Caco-2 (cell line): ENCODE measurements at regions not wholly inside any gene's neighbourhood (a gene's known extent, or its start where the extent isn't known, plus 50 kb on each side); places are given as distances from the start of the nearest gene placed in this dataset.

Experiments used
- BruUV-seq: library from RNA; stranded (reverse); fragments of 400-500 nt; replicated peaks from 2 replicates; lab custom pipeline; 2021; lab: Mats Ljungman, UMichigan
- CTCF ChIA-PET: fragments of 300-600 bp; sonication (Branson Sonifier 250); formaldehyde crosslinking; loops from one replicate; lab custom pipeline; 2022; ENCODE audit warnings: antibody characterized with exemption; lab: Charles Lee
- POLR2A ChIA-PET: fragments of 300-600 bp; sonication (Branson Sonifier 250); formaldehyde crosslinking; loops from one replicate; lab custom pipeline; 2022; ENCODE audit warnings: antibody characterized with exemption; lab: Charles Lee
- DNase-seq, 2 experiments: peaks; one replicate each; pipeline versions ENCODE4 v3.0.0 to v3.0.0-alpha.2; 2020 to 2022
- H3K27me3 ChIP-seq: replicated peaks from 2 replicates; pipeline ENCODE4 v1.6.0; 2011; ENCODE audit warnings: low read length; ENCODE audit not compliant: control insufficient read depth, insufficient read depth
- H3K36me3 ChIP-seq: 2 replicates; pipeline ENCODE4 v1.5.1; 2011; ENCODE audit warnings: low read length; ENCODE audit not compliant: control insufficient read depth, insufficient read depth
- H3K4me1 ChIP-seq: fragments of 250-450 bp; sonication (Bioruptor Pico); 2 replicates; pipeline ENCODE4 v1.5.1; 2020; ENCODE audit warnings: mild to moderate bottlenecking
- H3K4me3 ChIP-seq: 2 replicates; pipeline ENCODE4 v1.5.1; 2011; ENCODE audit warnings: low read depth, mild to moderate bottlenecking, control low read depth, low read length
- H3K9me3 ChIP-seq: fragments of 250-450 bp; sonication (Bioruptor Pico); 2 replicates; pipeline ENCODE4 v1.5.1; 2020; ENCODE audit warnings: mild to moderate bottlenecking, moderate library complexity
- H3K27ac Mint-ChIP-seq: one replicate; pipeline ENCODE4 v1.8.0; 2022; ENCODE audit warnings: mixed read lengths; ENCODE audit not compliant: unreplicated experiment
- H3K27me3 Mint-ChIP-seq: one replicate; pipeline ENCODE4 v1.8.0; 2022; ENCODE audit warnings: mixed read lengths; ENCODE audit not compliant: insufficient read depth, unreplicated experiment
- H3K36me3 Mint-ChIP-seq: one replicate; pipeline ENCODE4 v1.8.0; 2022; ENCODE audit warnings: mild to moderate bottlenecking, mixed read lengths; ENCODE audit not compliant: insufficient read depth, unreplicated experiment
- H3K4me1 Mint-ChIP-seq: one replicate; pipeline ENCODE4 v1.8.0; 2022; ENCODE audit warnings: low read depth, mixed read lengths; ENCODE audit not compliant: unreplicated experiment
- H3K4me3 Mint-ChIP-seq: one replicate; pipeline ENCODE4 v1.8.0; 2022; ENCODE audit warnings: mild to moderate bottlenecking, moderate library complexity, mixed read lengths; ENCODE audit not compliant: unreplicated experiment
- H3K9me3 Mint-ChIP-seq: one replicate; pipeline ENCODE4 v1.8.0; 2022; ENCODE audit warnings: mixed read lengths; ENCODE audit not compliant: unreplicated experiment
- CTCF ChIP-seq, 2 experiments: fragments of 200-600 bp in 1 of 2; IDR thresholded peaks; 1 replicate in 1 of 2; 2 replicates in 1 of 2; pipeline versions ENCODE4 v1.5.1 to v1.8.0; 2011 to 2022; ENCODE audit warnings: antibody characterized with exemption in 1 of 2, control low read depth in 1 of 2, inconsistent platforms in 1 of 2, low read depth in 1 of 2, low read length in 1 of 2, mild to moderate bottlenecking in 1 of 2, moderate library complexity in 1 of 2; ENCODE audit not compliant: insufficient read depth in 1 of 2, severe bottlenecking in 1 of 2, unreplicated experiment in 1 of 2
- intact Hi-C: fragments of 100-400 bp; cut with micrococcal nuclease; formaldehyde crosslinking; loops from one replicate; pipeline ENCODE4 v1.10.0; 2022; ENCODE audit not compliant: unreplicated experiment

GRCh38 chr4:104064646-104065577, 345.1 kb upstream of the TACR3 start:
- Mint-ChIP-seq H3K27me3 (peaks cover 3% of the 10 kb centered on the region), H3K4me1 (no peaks in the 10 kb centered on the region), H3K4me3 (no peak overlapping the region), H3K9me3 (no peaks in the 10 kb centered on the region), H3K27ac (no peak overlapping the region), H3K36me3 (no peaks in the 10 kb centered on the region)
- CTCF ChIA-PET, result no interaction called here
- intact Hi-C loops, result loop anchor here (1.0 to 2.0 kb wide), 5 partner anchors 64 to 466 kb away; no protein-coding TSS in a partner anchor
- no TSS peak for BruUV-seq
- POLR2A ChIA-PET, result no interaction called here
- no peaks in the 10 kb centered on the region for H3K36me3 ChIP-seq
- no peaks in the 10 kb centered on the region for H3K4me1 ChIP-seq
- H3K27me3 ChIP-seq, result no peaks in the 10 kb centered on the region; the same call in 1 of the 2 replicates
- DNase-seq, result peak; percentile 44 to 63
- peak; percentile 60 to 67 for TF ChIP-seq CTCF (IDR thresholded peaks at IDR 0.05; ENCODE audit: insufficient read depth in 1 of 2, low read depth in 1 of 2, low read length in 1 of 2, severe bottlenecking in 1 of 2, unreplicated experiment in 1 of 2)
- no peaks in the 10 kb centered on the region for H3K9me3 ChIP-seq
- H3K4me3 ChIP-seq, result no peak overlapping the region

- DNase-seq, result no peak
- no TSS peak for BruUV-seq
- Mint-ChIP-seq H3K9me3 (no peaks in the 10 kb centered on the region), H3K27ac (no peak overlapping the region), H3K4me3 (no peak overlapping the region), H3K4me1 (no peaks in the 10 kb centered on the region), H3K36me3 (no peaks in the 10 kb centered on the region), H3K27me3 (peaks cover 3% of the 10 kb centered on the region)
- TF ChIP-seq CTCF (IDR thresholded peaks at IDR 0.05; ENCODE audit: insufficient read depth in 1 of 2, low read depth in 1 of 2, low read length in 1 of 2, severe bottlenecking in 1 of 2, unreplicated experiment in 1 of 2), result no peak
- no peak overlapping the region for H3K4me3 ChIP-seq
- no peaks in the 10 kb centered on the region for H3K9me3 ChIP-seq
- H3K4me1 ChIP-seq, result no peaks in the 10 kb centered on the region
- H3K27me3 ChIP-seq, result no peaks in the 10 kb centered on the region; the same call in 1 of the 2 replicates
- ChIA-PET CTCF (no interaction called here), POLR2A (no interaction called here)
- intact Hi-C loops, result no loop called here
- no peaks in the 10 kb centered on the region for H3K36me3 ChIP-seq
These were observed 343.6 kb upstream of the TACR3 start for GRCh38 chr4:104063341-104063740.

GRCh38 chr4:104044369-104044768, 324.6 kb upstream of the TACR3 start:
- no peak overlapping the region for H3K4me3 ChIP-seq
- POLR2A ChIA-PET, result no interaction called here
- DNase-seq, result no peak
- H3K4me3 Mint-ChIP-seq, result no peak overlapping the region
- H3K36me3 ChIP-seq, result no peaks in the 10 kb centered on the region
- no TSS peak for BruUV-seq
- H3K9me3 Mint-ChIP-seq, result no peaks in the 10 kb centered on the region
- no peak overlapping the region for H3K27ac Mint-ChIP-seq
- H3K4me1 Mint-ChIP-seq, result no peaks in the 10 kb centered on the region
- intact Hi-C loops, result no loop called here
- H3K4me1 ChIP-seq, result no peaks in the 10 kb centered on the region
- no peak for TF ChIP-seq CTCF (IDR thresholded peaks at IDR 0.05; ENCODE audit: insufficient read depth in 1 of 2, low read depth in 1 of 2, low read length in 1 of 2, severe bottlenecking in 1 of 2, unreplicated experiment in 1 of 2)
- no peaks in the 10 kb centered on the region for H3K9me3 ChIP-seq
- no peaks in the 10 kb centered on the region for H3K36me3 Mint-ChIP-seq
- no peaks in the 10 kb centered on the region for H3K27me3 Mint-ChIP-seq
- H3K27me3 ChIP-seq, result no peaks in the 10 kb centered on the region
- CTCF ChIA-PET, result no interaction called here
